WTC11 (cell line): ENCODE measurements at regions not wholly inside any gene's neighbourhood (a gene's known extent, or its start where the extent isn't known, plus 50 kb on each side); places are given as distances from the start of the nearest gene placed in this dataset.

Experiments
- ATAC-seq: fragments of 200-7000 bp; cut with Tn5 transposase; 2 replicates; pipeline ENCODE4 v1.10.0; 2021; ENCODE audit warnings: mild to moderate bottlenecking, moderate library complexity
- CTCF ChIA-PET: fragments of 300-600 bp; sonication (Branson Sonifier 250); formaldehyde crosslinking; loops from one replicate; lab custom pipeline; 2021; ENCODE audit warnings: antibody characterized with exemption; lab: Charles Lee
- POLR2A ChIA-PET: fragments of 350-600 bp; sonication (Branson Sonifier 250); formaldehyde crosslinking; loops from one replicate; lab custom pipeline; 2021; ENCODE audit warnings: antibody characterized with exemption; lab: Charles Lee
- DNase-seq: peaks from one replicate; pipeline ENCODE4 v3.0.0; 2021; ENCODE audit warnings: low spot score
- H3K27ac Mint-ChIP-seq: 2 replicates; pipeline ENCODE4 v1.8.0; 2021; ENCODE audit warnings: mixed read lengths
- H3K27me3 Mint-ChIP-seq: 2 replicates; pipeline ENCODE4 v1.8.0; 2021; ENCODE audit warnings: low read depth, mild to moderate bottlenecking, moderate library complexity, mixed read lengths
- H3K36me3 Mint-ChIP-seq: 2 replicates; pipeline ENCODE4 v1.8.0; 2021; ENCODE audit warnings: mixed read lengths
- H3K4me1 Mint-ChIP-seq: 2 replicates; pipeline ENCODE4 v1.8.0; 2022; ENCODE audit warnings: mixed read lengths
- H3K4me3 Mint-ChIP-seq: 2 replicates; pipeline ENCODE4 v1.8.0; 2021; ENCODE audit warnings: mild to moderate bottlenecking, moderate library complexity, mixed read lengths
- H3K9me3 Mint-ChIP-seq: 2 replicates; pipeline ENCODE4 v1.8.0; 2021; ENCODE audit warnings: mixed read lengths
- E2F5 ChIP-seq: sonication (generic); formaldehyde crosslinking; IDR thresholded peaks from 2 replicates; pipeline ENCODE4 v1.8.1; 2022; ENCODE audit warnings: mild to moderate bottlenecking, moderate library complexity, missing genetic modification reagents
- ERG ChIP-seq: fragments of 250-450 bp; sonication (Bioruptor Pico); IDR thresholded peaks from 2 replicates; pipeline ENCODE4 v1.8.0; 2021; ENCODE audit warnings: mild to moderate bottlenecking
- FOXP4 ChIP-seq: sonication (generic); formaldehyde crosslinking; IDR thresholded peaks from 2 replicates; pipeline ENCODE4 v1.8.0; 2022; ENCODE audit warnings: mild to moderate bottlenecking, missing genetic modification reagents
- GTF2I ChIP-seq: fragments of 250-450 bp; sonication (Bioruptor Pico); conservative IDR thresholded peaks from 2 replicates; pipeline ENCODE4 v1.4.0; 2021; ENCODE audit warnings: mild to moderate bottlenecking
- MAX ChIP-seq: sonication (generic); formaldehyde crosslinking; IDR thresholded peaks from 2 replicates; pipeline ENCODE4 v1.8.0; 2022; ENCODE audit warnings: mild to moderate bottlenecking, missing genetic modification reagents
- NFATC4 ChIP-seq: fragments of 250-450 bp; sonication (Bioruptor Pico); IDR thresholded peaks from 2 replicates; pipeline ENCODE4 v1.9.0; 2021; ENCODE audit warnings: mild to moderate bottlenecking
- NR1H2 ChIP-seq: sonication (generic); formaldehyde crosslinking; IDR thresholded peaks from 2 replicates; pipeline ENCODE4 v1.9.0; 2021; ENCODE audit warnings: mild to moderate bottlenecking, moderate library complexity, missing genetic modification reagents
- OVOL2 ChIP-seq: fragments of 250-450 bp; sonication (Bioruptor Pico); IDR thresholded peaks from 2 replicates; pipeline ENCODE4 v1.9.0; 2021; ENCODE audit warnings: mild to moderate bottlenecking, borderline replicate concordance
- PREB ChIP-seq: sonication (generic); formaldehyde crosslinking; IDR thresholded peaks from 2 replicates; pipeline ENCODE4 v1.8.1; 2022; ENCODE audit warnings: mild to moderate bottlenecking, missing genetic modification reagents, moderate library complexity, borderline replicate concordance
- PRRX2 ChIP-seq: fragments of 250-450 bp; sonication (Bioruptor Pico); IDR thresholded peaks from 2 replicates; pipeline ENCODE4 v1.8.0; 2021; ENCODE audit warnings: mild to moderate bottlenecking
- SMAD3 ChIP-seq: sonication (generic); formaldehyde crosslinking; IDR thresholded peaks from 2 replicates; pipeline ENCODE4 v1.8.0; 2022; ENCODE audit warnings: missing genetic modification reagents, mild to moderate bottlenecking, borderline replicate concordance
- SOX15 ChIP-seq: fragments of 250-450 bp; sonication (Bioruptor Pico); IDR thresholded peaks from 2 replicates; pipeline ENCODE4 v1.9.0; 2021; ENCODE audit warnings: mild to moderate bottlenecking
- STAT6 ChIP-seq: sonication (generic); formaldehyde crosslinking; conservative IDR thresholded peaks from 2 replicates; pipeline ENCODE4 v1.8.1; 2023; ENCODE audit warnings: mild to moderate bottlenecking, low read depth, missing genetic modification reagents, moderate library complexity
- TEAD1 ChIP-seq: sonication (generic); formaldehyde crosslinking; IDR thresholded peaks from 2 replicates; pipeline ENCODE4 v1.8.0; 2022; ENCODE audit warnings: mild to moderate bottlenecking, missing genetic modification reagents
- TEAD4 ChIP-seq: sonication (generic); formaldehyde crosslinking; IDR thresholded peaks from 2 replicates; pipeline ENCODE4 v1.8.0; 2022; ENCODE audit warnings: mild to moderate bottlenecking, missing genetic modification reagents
- ZNF138 ChIP-seq: sonication (generic); formaldehyde crosslinking; conservative IDR thresholded peaks from 2 replicates; pipeline ENCODE4 v1.8.1; 2022; ENCODE audit warnings: mild to moderate bottlenecking, moderate library complexity, missing genetic modification reagents
- ZNF532 ChIP-seq: fragments of 250-450 bp; sonication (Bioruptor Pico); IDR thresholded peaks from 2 replicates; pipeline ENCODE4 v1.9.0; 2021; ENCODE audit warnings: mild to moderate bottlenecking, borderline replicate concordance
- ZSCAN18 ChIP-seq: fragments of 250-450 bp; sonication (Bioruptor Pico); IDR thresholded peaks from 2 replicates; pipeline ENCODE4 v2.1.2; 2022; ENCODE audit warnings: mild to moderate bottlenecking, moderate library complexity

GRCh38 chr6:44022671-44023352, 104.4 kb downstream of the MRPL14 start (continued):
- TF ChIP-seq FOXP4 = no peak
- no peak for TF ChIP-seq PREB (CRISPR knock-in tag)

GRCh38 chr6:44022296-44022661, 105.0 kb downstream of the MRPL14 start:
- H3K27ac Mint-ChIP-seq = no peak overlapping the region
- H3K9me3 Mint-ChIP-seq = peaks cover 5% of the 10 kb centered on the region; the same call in 1 of the 2 replicates
- no peaks in the 10 kb centered on the region for H3K27me3 Mint-ChIP-seq
- TF ChIP-seq OVOL2 (CRISPR knock-in tag) (no peak), MAX (CRISPR knock-in tag) (no peak), PREB (CRISPR knock-in tag) (no peak), STAT6 (CRISPR knock-in tag) (no peak), SOX15 (no peak), E2F5 (CRISPR knock-in tag) (no peak), SMAD3 (CRISPR knock-in tag) (no peak), NFATC4 (CRISPR knock-in tag) (no peak), TEAD1 (CRISPR knock-in tag) (no peak), PRRX2 (CRISPR knock-in tag) (no peak), GTF2I (no peak), TEAD4 (no peak), NR1H2 (CRISPR knock-in tag) (no peak), ZNF532 (CRISPR knock-in tag) (no peak), ZNF138 (CRISPR knock-in tag) (no peak), ERG (CRISPR knock-in tag) (no peak), ZSCAN18 (no peak)
- no peak overlapping the region for H3K4me3 Mint-ChIP-seq
- no peak for DNase-seq
- H3K36me3 Mint-ChIP-seq = no peaks in the 10 kb centered on the region
- ChIA-PET POLR2A (no interaction called here), CTCF (interaction anchor here (1.4 to 1.9 kb wide), 3 partner anchors 41 to 57 kb away, joined by 3 to 11 read pairs (median 4); no protein-coding TSS in a partner anchor)
- ATAC-seq = no peak
- H3K4me1 Mint-ChIP-seq = no peaks in the 10 kb centered on the region
